Stimulated activated naive CD8-positive, alpha-beta T cell treated with anti-CD3 and anti-CD28 coated beads, Interleukin-15, amount 100 ng/mL, for 72 hours (primary cell): ENCODE measurements at regions not wholly inside any gene's neighbourhood (a gene's known extent, or its start where the extent isn't known, plus 50 kb on each side); places are given as distances from the start of the nearest gene placed in this dataset.

Source experiments
- ATAC-seq: fragments of 150-1000 bp; cut with Tn5 transposase; 2 replicates; pipeline ENCODE4 v1.10.0; 2021; ENCODE audit warnings: mild to moderate bottlenecking, moderate library complexity
- DNase-seq, 2 donors: peaks; one replicate each; pipeline ENCODE4 v3.0.0; 2021 to 2022
- H3K27ac Mint-ChIP-seq, 2 donors: one replicate each; pipeline ENCODE4 v1.8.0; 2022; ENCODE audit warnings: mild to moderate bottlenecking in 2 of 2, mixed read lengths in 2 of 2, moderate library complexity in 2 of 2
- H3K27me3 Mint-ChIP-seq: one replicate; pipeline ENCODE4 v1.8.0; 2022; ENCODE audit warnings: mixed read lengths
- H3K4me1 Mint-ChIP-seq: one replicate; pipeline ENCODE4 v1.8.0; 2022; ENCODE audit warnings: mild to moderate bottlenecking, mixed read lengths
- H3K4me3 Mint-ChIP-seq, 2 donors: one replicate each; pipeline ENCODE4 v1.8.0; 2022; ENCODE audit warnings: mild to moderate bottlenecking in 2 of 2, mixed read lengths in 2 of 2, moderate library complexity in 1 of 2
- H3K9me3 Mint-ChIP-seq, 2 donors: one replicate each; pipeline ENCODE4 v1.8.0; 2022; ENCODE audit warnings: mixed read lengths in 2 of 2

- Mint-ChIP-seq H3K27ac (no peak overlapping the region), H3K9me3 (peaks cover 0 to 8% of the 10 kb centered on the region in 2 donors), H3K4me3 (no peak overlapping the region), H3K4me1 (peaks cover 6% of the 10 kb centered on the region), H3K27me3 (no peaks in the 10 kb centered on the region)
- DNase-seq: no peak
- ATAC-seq: no peak
These were observed 564.0 kb upstream of the FANCL start for GRCh38 chr2:58805126-58805525.

- Mint-ChIP-seq H3K27me3 (no peaks in the 10 kb centered on the region), H3K4me1 (peaks cover 6% of the 10 kb centered on the region), H3K27ac (peak overlapping the region in 1 of 2 donors; percentile 6), H3K9me3 (peaks cover 0 to 8% of the 10 kb centered on the region in 2 donors), H3K4me3 (no peak overlapping the region)
- no peak for DNase-seq
- no peak for ATAC-seq
These were observed 562.1 kb upstream of the FANCL start for GRCh38 chr2:58803192-58803591.

- no peaks in the 10 kb centered on the region for H3K27me3 Mint-ChIP-seq
- no peak for DNase-seq
- peaks cover 0 to 8% of the 10 kb centered on the region in 2 donors for H3K9me3 Mint-ChIP-seq
- no peak overlapping the region for H3K4me3 Mint-ChIP-seq
- no peak for ATAC-seq
- H3K27ac Mint-ChIP-seq: peak overlapping the region in 1 of 2 donors; percentile 5
- peaks cover 6% of the 10 kb centered on the region for H3K4me1 Mint-ChIP-seq
These were observed 559.8 kb upstream of the FANCL start for GRCh38 chr2:58800881-58801280.

GRCh38 chr2:58798676-58799208, 557.6 kb upstream of the FANCL start:
- Mint-ChIP-seq H3K27me3 (no peaks in the 10 kb centered on the region), H3K9me3 (peaks cover 0 to under 1% of the 10 kb centered on the region in 2 donors), H3K27ac (no peak overlapping the region), H3K4me1 (peaks cover 6% of the 10 kb centered on the region), H3K4me3 (no peak overlapping the region)
- no peak for DNase-seq
- ATAC-seq: no peak

GRCh38 chr2:58796239-58796910, 555.2 kb upstream of the FANCL start:
- H3K4me1 Mint-ChIP-seq: no peaks in the 10 kb centered on the region
- H3K9me3 Mint-ChIP-seq: peaks cover 0 to 4% of the 10 kb centered on the region in 2 donors
- DNase-seq (no peak), ATAC-seq (no peak)
- no peak overlapping the region for H3K27ac Mint-ChIP-seq
- H3K4me3 Mint-ChIP-seq: no peak overlapping the region
- H3K27me3 Mint-ChIP-seq: no peaks in the 10 kb centered on the region

GRCh38 chr2:58794916-58795315, 553.8 kb upstream of the FANCL start:
- Mint-ChIP-seq H3K4me1 (no peaks in the 10 kb centered on the region), H3K9me3 (peaks cover 0 to 4% of the 10 kb centered on the region in 2 donors), H3K27me3 (no peaks in the 10 kb centered on the region), H3K4me3 (no peak overlapping the region), H3K27ac (no peak overlapping the region)
- DNase-seq: no peak
- no peak for ATAC-seq

GRCh38 chr2:58794103-58794502, 553.0 kb upstream of the FANCL start:
- H3K27me3 Mint-ChIP-seq: no peaks in the 10 kb centered on the region
- H3K9me3 Mint-ChIP-seq: peaks cover 0 to 4% of the 10 kb centered on the region in 2 donors
- H3K4me3 Mint-ChIP-seq: no peak overlapping the region
- DNase-seq (no peak), ATAC-seq (no peak)
- no peaks in the 10 kb centered on the region for H3K4me1 Mint-ChIP-seq
- H3K27ac Mint-ChIP-seq: no peak overlapping the region

- H3K27me3 Mint-ChIP-seq: no peaks in the 10 kb centered on the region
- DNase-seq (no peak), ATAC-seq (no peak)
- no peak overlapping the region for H3K27ac Mint-ChIP-seq
- H3K4me3 Mint-ChIP-seq: no peak overlapping the region
- H3K4me1 Mint-ChIP-seq: no peaks in the 10 kb centered on the region
- H3K9me3 Mint-ChIP-seq: peaks cover 0 to 4% of the 10 kb centered on the region in 2 donors
These were observed 547.3 kb upstream of the FANCL start for GRCh38 chr2:58788402-58788801.

- H3K4me3 Mint-ChIP-seq: no peak overlapping the region
- peaks cover under 1% of the 10 kb centered on the region for H3K27me3 Mint-ChIP-seq
- no peaks in the 10 kb centered on the region for H3K9me3 Mint-ChIP-seq
- H3K4me1 Mint-ChIP-seq: no peaks in the 10 kb centered on the region
- DNase-seq (no peak), ATAC-seq (no peak)
- H3K27ac Mint-ChIP-seq: no peak overlapping the region
These were observed 529.7 kb upstream of the FANCL start for GRCh38 chr2:58770846-58771245.

GRCh38 chr2:58769864-58770234, 528.7 kb upstream of the FANCL start:
- no peak overlapping the region for H3K27ac Mint-ChIP-seq
- H3K4me3 Mint-ChIP-seq: no peak overlapping the region
- H3K4me1 Mint-ChIP-seq: no peaks in the 10 kb centered on the region
- H3K27me3 Mint-ChIP-seq: peaks cover 8% of the 10 kb centered on the region
- ATAC-seq (no peak), DNase-seq (no peak)
- no peaks in the 10 kb centered on the region for H3K9me3 Mint-ChIP-seq

- H3K9me3 Mint-ChIP-seq: no peaks in the 10 kb centered on the region
- H3K4me3 Mint-ChIP-seq: no peak overlapping the region
- DNase-seq: no peak
- H3K4me1 Mint-ChIP-seq: no peaks in the 10 kb centered on the region
- H3K27ac Mint-ChIP-seq: no peak overlapping the region
- H3K27me3 Mint-ChIP-seq: peaks cover 8% of the 10 kb centered on the region
- no peak for ATAC-seq
These were observed 528.2 kb upstream of the FANCL start for GRCh38 chr2:58769111-58769863.

- H3K4me3 Mint-ChIP-seq: no peak overlapping the region
- H3K9me3 Mint-ChIP-seq: no peaks in the 10 kb centered on the region
- H3K27me3 Mint-ChIP-seq: peaks cover 8% of the 10 kb centered on the region
- ATAC-seq: no peak
- DNase-seq: no peak
- no peak overlapping the region for H3K27ac Mint-ChIP-seq
- no peaks in the 10 kb centered on the region for H3K4me1 Mint-ChIP-seq
These were observed 527.6 kb upstream of the FANCL start for GRCh38 chr2:58768715-58769080.

- Mint-ChIP-seq H3K27me3 (peaks cover 11% of the 10 kb centered on the region), H3K4me3 (no peak overlapping the region), H3K4me1 (no peaks in the 10 kb centered on the region), H3K27ac (no peak overlapping the region), H3K9me3 (no peaks in the 10 kb centered on the region)
- DNase-seq (no peak), ATAC-seq (no peak)
These were observed 526.9 kb upstream of the FANCL start for GRCh38 chr2:58767828-58768714.

- no peak for ATAC-seq
- Mint-ChIP-seq H3K27ac (no peak overlapping the region), H3K4me3 (no peak overlapping the region)
These were observed 523.4 kb upstream of the FANCL start for GRCh38 chr2:58764338-58765104.

GRCh38 chr2:58762176-58762781, 521.2 kb upstream of the FANCL start:
- no peaks in the 10 kb centered on the region for H3K9me3 Mint-ChIP-seq
- H3K4me3 Mint-ChIP-seq: no peak overlapping the region
- no peaks in the 10 kb centered on the region for H3K4me1 Mint-ChIP-seq
- peak; percentile 39 for ATAC-seq
- H3K27ac Mint-ChIP-seq: no peak overlapping the region
- DNase-seq: peak; percentile 7 to 27
- peaks cover 26% of the 10 kb centered on the region for H3K27me3 Mint-ChIP-seq

More at GRCh38 chr2:58764338-58765104, 523.4 kb upstream of the FANCL start:
- Mint-ChIP-seq H3K9me3 (no peaks in the 10 kb centered on the region), H3K4me1 (no peaks in the 10 kb centered on the region), H3K27me3 (peaks cover 17% of the 10 kb centered on the region)
- DNase-seq: no peak
